Astrocyte (in vitro differentiated cells and primary cell): ENCODE measurements at regions not wholly inside any gene's neighbourhood (a gene's known extent, or its start where the extent isn't known, plus 50 kb on each side); places are given as distances from the start of the nearest gene placed in this dataset.

Source experiments
- CTCF ChIP-seq: IDR thresholded peaks from 2 replicates; pipeline ENCODE4 v1.5.1; 2011; ENCODE audit warnings: low read depth, mild to moderate bottlenecking, inconsistent platforms, low read length, moderate library complexity; ENCODE audit not compliant: insufficient read depth
- EZH2 ChIP-seq: IDR thresholded peaks from 2 replicates; pipeline ENCODE4 v1.6.1; 2012; ENCODE audit warnings: mild to moderate bottlenecking, low read length, inconsistent platforms; ENCODE audit not compliant: insufficient read depth

GRCh38 chr4:115851918-115852766, 738.7 kb upstream of the NDST4 start:
- peak; percentile 57 for TF ChIP-seq CTCF
- no peak for TF ChIP-seq EZH2
